Activated B cell treated with CpG ODN at 0.5 μM for 24 hours (primary cell): ENCODE measurements at regions not wholly inside any gene's neighbourhood (a gene's known extent, or its start where the extent isn't known, plus 50 kb on each side); places are given as distances from the start of the nearest gene placed in this dataset.
"Not testable (repeated sequence)": the region's sequence is repeated elsewhere in the genome, so short reads cannot be mapped to it uniquely, and the experiment has no call there.

Experiments used
- ATAC-seq: fragments of 200-7000 bp; cut with Tn5 transposase; one replicate; pipeline ENCODE4 v1.10.0; 2021; ENCODE audit warnings: low read depth, mild to moderate bottlenecking, moderate library complexity
- CTCF ChIA-PET: fragments of 350-600 bp; sonication (Branson Sonifier 250); formaldehyde crosslinking; loops from one replicate; lab custom pipeline; 2021; ENCODE audit warnings: antibody characterized with exemption; lab: Charles Lee
- POLR2A ChIA-PET: fragments of 350-600 bp; sonication (Branson Sonifier 250); formaldehyde crosslinking; loops from one replicate; lab custom pipeline; 2021; ENCODE audit warnings: antibody characterized with exemption; lab: Charles Lee
- DNase-seq: peaks from one replicate; pipeline ENCODE4 v3.0.0; 2022
- H3K27ac Mint-ChIP-seq: one replicate; pipeline ENCODE4 v1.8.0; 2020; ENCODE audit warnings: mixed read lengths
- H3K27me3 Mint-ChIP-seq: one replicate; pipeline ENCODE4 v1.8.0; 2021; ENCODE audit warnings: mixed read lengths
- H3K36me3 Mint-ChIP-seq: one replicate; pipeline ENCODE4 v1.8.0; 2021; ENCODE audit warnings: low read depth, mixed read lengths
- H3K4me1 Mint-ChIP-seq: one replicate; pipeline ENCODE4 v1.8.0; 2021; ENCODE audit warnings: mixed read lengths
- H3K4me3 Mint-ChIP-seq: one replicate; pipeline ENCODE4 v1.8.0; 2020; ENCODE audit warnings: mild to moderate bottlenecking, mixed read lengths
- H3K9me3 Mint-ChIP-seq: one replicate; pipeline ENCODE4 v1.8.0; 2020; ENCODE audit warnings: mixed read lengths
- intact Hi-C: fragments of 100-400 bp; cut with micrococcal nuclease; formaldehyde crosslinking; loops from one replicate; pipeline ENCODE4 v1.15.1; 2024
- TF ChIP-seq, protein P1 (sequence below): fragments of 200-600 bp; IDR thresholded peaks from one replicate; pipeline ENCODE4 v1.8.0; 2022; ENCODE audit warnings: antibody characterized with exemption, mild to moderate bottlenecking

- ChIA-PET POLR2A (no interaction called here), CTCF (no interaction called here)
- H3K36me3 Mint-ChIP-seq = no peaks in the 10 kb centered on the region
- no peak overlapping the region for H3K27ac Mint-ChIP-seq
- intact Hi-C loops = no loop called here
- no peaks in the 10 kb centered on the region for H3K4me1 Mint-ChIP-seq
- H3K9me3 Mint-ChIP-seq = no peaks in the 10 kb centered on the region
- TF ChIP-seq, protein P1, sequence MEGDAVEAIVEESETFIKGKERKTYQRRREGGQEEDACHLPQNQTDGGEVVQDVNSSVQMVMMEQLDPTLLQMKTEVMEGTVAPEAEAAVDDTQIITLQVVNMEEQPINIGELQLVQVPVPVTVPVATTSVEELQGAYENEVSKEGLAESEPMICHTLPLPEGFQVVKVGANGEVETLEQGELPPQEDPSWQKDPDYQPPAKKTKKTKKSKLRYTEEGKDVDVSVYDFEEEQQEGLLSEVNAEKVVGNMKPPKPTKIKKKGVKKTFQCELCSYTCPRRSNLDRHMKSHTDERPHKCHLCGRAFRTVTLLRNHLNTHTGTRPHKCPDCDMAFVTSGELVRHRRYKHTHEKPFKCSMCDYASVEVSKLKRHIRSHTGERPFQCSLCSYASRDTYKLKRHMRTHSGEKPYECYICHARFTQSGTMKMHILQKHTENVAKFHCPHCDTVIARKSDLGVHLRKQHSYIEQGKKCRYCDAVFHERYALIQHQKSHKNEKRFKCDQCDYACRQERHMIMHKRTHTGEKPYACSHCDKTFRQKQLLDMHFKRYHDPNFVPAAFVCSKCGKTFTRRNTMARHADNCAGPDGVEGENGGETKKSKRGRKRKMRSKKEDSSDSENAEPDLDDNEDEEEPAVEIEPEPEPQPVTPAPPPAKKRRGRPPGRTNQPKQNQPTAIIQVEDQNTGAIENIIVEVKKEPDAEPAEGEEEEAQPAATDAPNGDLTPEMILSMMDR = no peak
- no peaks in the 10 kb centered on the region for H3K27me3 Mint-ChIP-seq
- ATAC-seq (no peak), DNase-seq (no peak)
- no peak overlapping the region for H3K4me3 Mint-ChIP-seq
Measured at GRCh38 chr11:100602716-100603115, 84.4 kb upstream of the ARHGAP42 start.

DNA sequence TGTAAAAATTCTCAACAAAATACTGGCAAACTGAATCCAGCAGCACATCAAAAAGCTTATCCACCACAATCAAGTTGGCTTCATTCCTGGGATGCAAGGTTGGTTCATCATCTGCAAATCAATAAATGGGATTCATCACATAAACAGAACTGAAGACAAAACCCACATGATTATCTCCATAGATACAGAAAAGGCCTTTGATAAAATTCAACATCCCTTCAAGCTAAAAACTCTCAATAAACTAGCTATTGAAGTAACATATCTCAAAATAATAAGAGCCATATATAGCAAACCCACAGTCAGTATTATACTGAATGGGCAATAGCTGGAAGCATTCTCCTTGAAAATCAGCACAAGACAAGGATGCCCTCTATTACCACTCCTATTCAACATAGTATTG is 79.3 kb upstream of the ARHGAP42 start:
- intact Hi-C loops, H3K27ac Mint-ChIP-seq, CTCF ChIA-PET, H3K9me3 Mint-ChIP-seq, H3K4me3 Mint-ChIP-seq, H3K36me3 Mint-ChIP-seq, ATAC-seq, H3K27me3 Mint-ChIP-seq, POLR2A ChIA-PET, DNase-seq: not testable (repeated sequence)
- peaks cover 13% of the 10 kb centered on the region for H3K4me1 Mint-ChIP-seq

DNA sequence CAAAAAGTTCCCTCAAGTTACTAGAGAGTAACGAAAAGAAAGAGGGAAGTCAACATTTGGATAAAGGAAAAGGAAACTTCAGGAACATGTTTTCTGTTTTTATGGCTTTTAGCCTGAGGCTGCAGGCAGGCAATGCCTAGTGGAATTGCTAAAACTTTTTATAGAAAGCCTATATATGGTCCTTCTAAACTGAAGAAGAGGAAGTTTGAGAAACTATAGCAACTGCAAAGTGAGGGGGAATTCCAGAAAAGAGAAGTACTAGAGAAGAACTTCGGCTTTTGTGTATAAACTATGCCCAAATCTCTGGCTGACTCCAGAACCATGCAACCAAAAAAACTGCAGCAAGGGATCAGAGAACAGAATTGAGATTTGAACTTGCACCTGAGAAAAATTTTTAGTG is 74.3 kb upstream of the ARHGAP42 start:
- H3K27me3 Mint-ChIP-seq = no peaks in the 10 kb centered on the region
- TF ChIP-seq, protein P1 = no peak
- peak overlapping the region; percentile 47 for H3K27ac Mint-ChIP-seq
- ATAC-seq (peak; percentile 96), DNase-seq (no peak)
- intact Hi-C loops = loop anchor here (1.0 kb wide), 1 partner anchor 69 kb away; no protein-coding TSS in a partner anchor
- POLR2A ChIA-PET = no interaction called here
- H3K9me3 Mint-ChIP-seq = peaks cover 8% of the 10 kb centered on the region
- H3K4me1 Mint-ChIP-seq = peaks cover 23% of the 10 kb centered on the region
- H3K36me3 Mint-ChIP-seq = no peaks in the 10 kb centered on the region
- H3K4me3 Mint-ChIP-seq = peak overlapping the region; percentile 29
- CTCF ChIA-PET = no interaction called here

- peaks cover 16% of the 10 kb centered on the region for H3K9me3 Mint-ChIP-seq
- TF ChIP-seq, protein P1 = no peak
- peaks cover 6% of the 10 kb centered on the region for H3K4me1 Mint-ChIP-seq
- H3K4me3 Mint-ChIP-seq = no peak overlapping the region
- ATAC-seq (no peak), DNase-seq (no peak)
- ChIA-PET CTCF (no interaction called here), POLR2A (no interaction called here)
- H3K27ac Mint-ChIP-seq = no peak overlapping the region
- H3K36me3 Mint-ChIP-seq = no peaks in the 10 kb centered on the region
- H3K27me3 Mint-ChIP-seq = no peaks in the 10 kb centered on the region
- intact Hi-C loops = no loop called here
Measured at GRCh38 chr11:100618914-100619313, 68.2 kb upstream of the ARHGAP42 start.

DNA sequence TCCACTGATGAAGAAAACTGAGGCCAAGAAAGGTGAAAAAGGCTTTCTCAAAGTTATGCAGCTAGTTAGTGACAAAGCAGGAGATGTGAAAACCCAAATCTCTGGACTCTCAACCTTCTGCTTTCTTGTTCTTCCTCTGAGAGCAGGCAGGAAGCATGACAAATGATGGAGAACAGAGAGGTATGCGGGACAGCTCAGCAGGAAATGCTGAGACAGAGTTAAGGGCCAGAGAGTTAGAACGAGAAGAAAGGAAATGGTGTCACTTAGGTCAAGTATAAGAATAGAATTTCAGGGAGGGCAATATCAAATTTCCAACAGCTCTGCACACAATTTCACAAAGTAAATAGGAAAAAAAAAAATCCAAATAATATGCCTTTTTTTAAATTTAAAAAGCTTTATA is 67.6 kb upstream of the ARHGAP42 start:
- DNase-seq (no peak), ATAC-seq (no peak)
- peaks cover 6% of the 10 kb centered on the region for H3K4me1 Mint-ChIP-seq
- H3K4me3 Mint-ChIP-seq = no peak overlapping the region
- TF ChIP-seq, protein P1 = no peak
- no peak overlapping the region for H3K27ac Mint-ChIP-seq
- POLR2A ChIA-PET = no interaction called here
- intact Hi-C loops = no loop called here
- no peaks in the 10 kb centered on the region for H3K27me3 Mint-ChIP-seq
- H3K36me3 Mint-ChIP-seq = no peaks in the 10 kb centered on the region
- CTCF ChIA-PET = no interaction called here
- H3K9me3 Mint-ChIP-seq = peaks cover 22% of the 10 kb centered on the region

DNA sequence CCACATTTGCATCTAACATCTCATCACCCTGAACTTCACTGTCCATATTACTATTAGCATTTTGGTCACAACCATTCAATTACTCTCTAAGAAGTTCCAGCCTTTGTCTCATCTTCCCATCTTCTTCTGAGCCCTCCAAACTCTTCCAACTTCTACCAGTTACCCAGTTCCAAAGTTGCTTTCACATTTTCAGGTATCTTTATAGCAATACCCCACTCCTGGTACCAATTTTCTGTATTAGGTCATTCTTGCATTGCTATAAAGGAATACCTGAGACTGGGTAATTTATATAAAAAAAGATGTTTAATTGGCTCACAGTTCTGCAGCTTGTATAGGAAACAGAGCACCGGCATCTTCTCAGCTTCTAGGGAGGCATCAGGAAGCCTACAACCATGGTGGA is 64.7 kb upstream of the ARHGAP42 start:
- H3K9me3 Mint-ChIP-seq = peaks cover 21% of the 10 kb centered on the region
- H3K4me1 Mint-ChIP-seq = peaks cover 3% of the 10 kb centered on the region
- no peaks in the 10 kb centered on the region for H3K36me3 Mint-ChIP-seq
- H3K4me3 Mint-ChIP-seq = no peak overlapping the region
- no peak for ATAC-seq
- no peaks in the 10 kb centered on the region for H3K27me3 Mint-ChIP-seq
- ChIA-PET CTCF (no interaction called here), POLR2A (no interaction called here)
- H3K27ac Mint-ChIP-seq = no peak overlapping the region
- intact Hi-C loops = no loop called here
- TF ChIP-seq, protein P1 = no peak
- DNase-seq = no peak
